DND-41 (cell line): ENCODE measurements at regions not wholly inside any gene's neighbourhood (a gene's known extent, or its start where the extent isn't known, plus 50 kb on each side); places are given as distances from the start of the nearest gene placed in this dataset.

Experiments used
- ATAC-seq: fragments of 200-7000 bp; cut with Tn5 transposase; 3 replicates; pipeline ENCODE4 v1.9.1; 2021; ENCODE audit warnings: low read depth; ENCODE audit not compliant: insufficient read depth
- DNase-seq: peaks from one replicate; pipeline ENCODE4 v3.0.0-alpha.2; 2020
- H2AFZ ChIP-seq: 2 replicates; pipeline ENCODE4 v1.6.0; 2012; ENCODE audit warnings: low read depth, low read length
- H3K27ac ChIP-seq: 2 replicates; pipeline ENCODE4 v1.5.1; 2012; ENCODE audit warnings: low read length, inconsistent platforms
- H3K27me3 ChIP-seq: fragments of 200-600 bp; sonication (generic); 2 replicates; pipeline ENCODE4 v1.6.0; 2012; ENCODE audit warnings: low read length, mild to moderate bottlenecking, inconsistent platforms; ENCODE audit not compliant: insufficient read depth, poor library complexity
- H3K36me3 ChIP-seq: 2 replicates; pipeline ENCODE4 v1.5.1; 2012; ENCODE audit warnings: low read length, inconsistent platforms; ENCODE audit not compliant: insufficient read depth
- H3K4me1 ChIP-seq: 2 replicates; pipeline ENCODE4 v1.5.1; 2012; ENCODE audit warnings: mild to moderate bottlenecking, low read length; ENCODE audit not compliant: insufficient read depth
- H3K4me2 ChIP-seq: 2 replicates; pipeline ENCODE4 v1.6.0; 2012; ENCODE audit warnings: mild to moderate bottlenecking, moderate library complexity, low read length, inconsistent platforms; ENCODE audit not compliant: insufficient read depth
- H3K4me3 ChIP-seq, 2 experiments: fragments of 200-600 bp in 1 of 2; shearing (Covaris generic) in 1 of 2; 2 replicates each; pipeline ENCODE4 v1.5.1; 2012 to 2016; ENCODE audit warnings: inconsistent platforms in 2 of 2, low read length in 2 of 2, mild to moderate bottlenecking in 2 of 2, low read depth in 1 of 2, moderate library complexity in 1 of 2
- H3K79me2 ChIP-seq: 2 replicates; pipeline ENCODE4 v1.6.0; 2012; ENCODE audit warnings: low read length, inconsistent platforms; ENCODE audit not compliant: insufficient read depth
- H3K9ac ChIP-seq: 2 replicates; pipeline ENCODE4 v1.6.0; 2012; ENCODE audit warnings: low read depth, mild to moderate bottlenecking, inconsistent platforms, low read length, moderate library complexity
- H3K9me3 ChIP-seq: 2 replicates; pipeline ENCODE4 v1.5.1; 2012; ENCODE audit warnings: low read length, moderate library complexity, mild to moderate bottlenecking, inconsistent platforms; ENCODE audit not compliant: insufficient read depth, severe bottlenecking
- H4K20me1 ChIP-seq: 2 replicates; pipeline ENCODE4 v1.6.0; 2012; ENCODE audit warnings: low read length; ENCODE audit not compliant: insufficient read depth
- CTCF ChIP-seq: IDR thresholded peaks from 2 replicates; pipeline ENCODE4 v1.5.1; 2012; ENCODE audit warnings: borderline replicate concordance, low read length, moderate library complexity, mild to moderate bottlenecking; ENCODE audit not compliant: poor library complexity, severe bottlenecking; ENCODE audit errors: extremely low read depth
- EZH2 ChIP-seq: IDR thresholded peaks from 3 replicates; pipeline ENCODE4 v1.6.1; 2012; ENCODE audit warnings: borderline replicate concordance, low read depth, mild to moderate bottlenecking, moderate library complexity, low read length, inconsistent platforms; ENCODE audit not compliant: severe bottlenecking

GRCh38 chr14:44565968-44566367 is 58.9 kb upstream of the FSCB start:
- Histone ChIP-seq H3K4me1 (no peaks in the 10 kb centered on the region), H4K20me1 (no peaks in the 10 kb centered on the region), H3K4me3 (no peak overlapping the region), H3K27ac (no peak overlapping the region), H3K27me3 (no peaks in the 10 kb centered on the region), H3K36me3 (no peaks in the 10 kb centered on the region), H2AFZ (no peak overlapping the region), H3K79me2 (no peaks in the 10 kb centered on the region), H3K9ac (no peak overlapping the region), H3K9me3 (no peaks in the 10 kb centered on the region), H3K4me2 (no peak overlapping the region)
- no peak for DNase-seq
- no peak for TF ChIP-seq EZH2
- no peak for TF ChIP-seq CTCF
- no peak for ATAC-seq

- Histone ChIP-seq H2AFZ (no peak overlapping the region), H3K27me3 (no peaks in the 10 kb centered on the region), H3K4me2 (no peak overlapping the region), H3K9ac (no peak overlapping the region), H3K79me2 (no peaks in the 10 kb centered on the region), H3K4me3 (no peak overlapping the region), H3K9me3 (no peaks in the 10 kb centered on the region), H3K36me3 (no peaks in the 10 kb centered on the region), H3K27ac (no peak overlapping the region), H3K4me1 (no peaks in the 10 kb centered on the region), H4K20me1 (no peaks in the 10 kb centered on the region)
- TF ChIP-seq EZH2: no peak
- no peak for TF ChIP-seq CTCF
- DNase-seq (no peak), ATAC-seq (no peak)
Observed at GRCh38 chr14:44564908-44565307, 57.8 kb upstream of the FSCB start.
